Karpas-422 (cell line): ENCODE measurements at regions not wholly inside any gene's neighbourhood (a gene's known extent, or its start where the extent isn't known, plus 50 kb on each side); places are given as distances from the start of the nearest gene placed in this dataset.

Experiments used
- DNase-seq: peaks from one replicate; pipeline ENCODE4 v3.0.0-alpha.2; 2015
- H2AFZ ChIP-seq: fragments of 200-600 bp; sonication (generic); 2 replicates; pipeline ENCODE4 v1.6.1; 2014; ENCODE audit warnings: antibody characterized with exemption, low read length, mixed read lengths
- H3K27ac ChIP-seq: fragments of 200-600 bp; sonication (generic); 2 replicates; pipeline ENCODE4 v1.5.1; 2014; ENCODE audit warnings: mild to moderate bottlenecking, low read length, moderate library complexity
- H3K27me3 ChIP-seq: fragments of 200-600 bp; sonication (generic); 2 replicates; pipeline ENCODE4 v1.6.1; 2014; ENCODE audit warnings: low read length, mixed read lengths
- H3K36me3 ChIP-seq: fragments of 200-600 bp; sonication (generic); 2 replicates; pipeline ENCODE4 v1.6.1; 2014; ENCODE audit warnings: low read length, mixed read lengths; ENCODE audit not compliant: insufficient read depth
- H3K4me1 ChIP-seq: fragments of 200-600 bp; sonication (generic); 2 replicates; pipeline ENCODE4 v1.6.1; 2014; ENCODE audit warnings: mild to moderate bottlenecking, low read length, mixed read lengths
- H3K4me2 ChIP-seq: fragments of 200-600 bp; sonication (generic); 2 replicates; pipeline ENCODE4 v1.6.1; 2014; ENCODE audit warnings: low read length, low read depth, mild to moderate bottlenecking; ENCODE audit not compliant: poor library complexity, severe bottlenecking
- H3K4me3 ChIP-seq: fragments of 200-600 bp; sonication (generic); 2 replicates; pipeline ENCODE4 v1.5.1; 2014; ENCODE audit warnings: mild to moderate bottlenecking, antibody characterized with exemption, low read length, mixed read lengths
- H3K79me2 ChIP-seq: fragments of 200-600 bp; sonication (generic); 2 replicates; pipeline ENCODE4 v1.6.1; 2014; ENCODE audit warnings: mild to moderate bottlenecking, low read length, mixed read lengths
- H3K9ac ChIP-seq: fragments of 200-600 bp; sonication (generic); 2 replicates; pipeline ENCODE4 v1.6.0; 2014; ENCODE audit warnings: low read length
- H3K9me2 ChIP-seq: fragments of 200-600 bp; sonication (generic), shearing (Covaris generic); replicated peaks from 2 replicates; pipeline ENCODE4 v1.6.0; 2014; ENCODE audit warnings: mild to moderate bottlenecking, low read length, moderate library complexity; ENCODE audit not compliant: insufficient read depth
- H3K9me3 ChIP-seq: fragments of 300-700, 200-600 bp; sonication (generic); 2 replicates; pipeline ENCODE4 v1.6.1; 2014; ENCODE audit warnings: low read length, mixed read lengths
- H4K20me1 ChIP-seq: fragments of 200-600 bp; sonication (generic); 2 replicates; pipeline ENCODE4 v1.6.1; 2014; ENCODE audit warnings: mild to moderate bottlenecking, antibody characterized with exemption, low read length, low read depth; ENCODE audit not compliant: insufficient read depth

DNA sequence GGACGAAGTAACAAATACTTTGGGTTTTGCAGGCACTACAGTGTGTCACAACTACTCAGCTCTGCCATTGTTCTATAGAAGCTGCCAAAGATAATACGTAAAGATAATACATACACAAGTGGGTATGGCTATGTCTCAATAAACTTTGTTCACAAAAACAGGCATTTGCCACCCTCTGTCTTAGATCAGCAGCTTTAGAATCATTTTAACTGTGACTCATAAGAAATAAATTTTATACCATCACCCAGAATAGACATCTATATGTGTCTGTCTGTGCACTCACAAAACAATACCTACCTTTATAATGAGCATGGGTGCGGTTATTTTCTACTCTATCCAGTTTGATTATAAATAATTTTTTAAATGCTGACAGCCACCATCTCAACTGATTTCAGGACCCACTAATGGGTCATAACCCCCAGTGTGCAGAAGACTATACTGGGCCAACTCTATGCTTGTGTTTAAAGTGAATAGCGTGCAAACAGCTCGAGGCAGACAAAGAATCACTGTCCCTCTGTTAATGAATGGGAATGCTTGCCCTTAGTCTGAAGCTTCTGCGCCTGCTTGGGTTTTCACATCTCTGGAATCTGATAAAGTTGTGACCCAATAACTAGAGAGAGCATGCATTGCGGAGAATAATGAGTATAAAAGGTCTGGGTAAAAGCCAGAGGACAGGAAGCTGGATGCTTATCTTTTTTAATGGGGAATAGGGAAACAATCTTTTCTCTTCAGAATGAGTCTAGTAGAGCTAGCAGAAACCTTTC lies 216.2 kb downstream of the PLPP3 start:
- H3K4me1 ChIP-seq: no peaks in the 10 kb centered on the region
- no peaks in the 10 kb centered on the region for H3K79me2 ChIP-seq
- H3K9ac ChIP-seq: no peak overlapping the region
- no peak overlapping the region for H3K27ac ChIP-seq
- H3K4me3 ChIP-seq: no peak overlapping the region
- H4K20me1 ChIP-seq: no peaks in the 10 kb centered on the region
- no peaks in the 10 kb centered on the region for H3K27me3 ChIP-seq
- H2AFZ ChIP-seq: no peak overlapping the region
- H3K9me2 ChIP-seq: no peaks in the 10 kb centered on the region
- H3K4me2 ChIP-seq: no peak overlapping the region
- no peaks in the 10 kb centered on the region for H3K9me3 ChIP-seq
- no peak for DNase-seq
- no peaks in the 10 kb centered on the region for H3K36me3 ChIP-seq

DNA sequence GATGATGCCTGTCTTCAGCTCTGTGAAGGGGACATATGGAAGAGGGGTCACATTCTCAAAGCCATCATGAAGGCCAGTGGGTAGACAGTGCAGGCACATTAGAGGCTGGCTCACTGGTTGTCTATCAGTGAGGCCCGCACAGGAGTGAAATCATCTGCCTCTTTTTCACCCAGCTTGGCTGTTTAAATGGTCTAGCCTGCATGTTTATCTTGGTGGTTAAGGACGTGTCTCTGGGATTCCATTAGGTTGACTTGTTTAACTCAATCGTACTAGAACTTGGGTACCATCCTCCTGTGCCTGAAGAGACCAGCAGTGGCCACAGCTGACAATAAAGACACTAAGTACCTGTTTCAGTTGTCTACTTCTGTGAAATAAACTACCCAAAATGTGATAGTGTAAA lies 219.3 kb downstream of the PLPP3 start:
- Histone ChIP-seq H3K79me2 (no peaks in the 10 kb centered on the region), H3K4me3 (no peak overlapping the region), H3K9ac (no peak overlapping the region)

DNA sequence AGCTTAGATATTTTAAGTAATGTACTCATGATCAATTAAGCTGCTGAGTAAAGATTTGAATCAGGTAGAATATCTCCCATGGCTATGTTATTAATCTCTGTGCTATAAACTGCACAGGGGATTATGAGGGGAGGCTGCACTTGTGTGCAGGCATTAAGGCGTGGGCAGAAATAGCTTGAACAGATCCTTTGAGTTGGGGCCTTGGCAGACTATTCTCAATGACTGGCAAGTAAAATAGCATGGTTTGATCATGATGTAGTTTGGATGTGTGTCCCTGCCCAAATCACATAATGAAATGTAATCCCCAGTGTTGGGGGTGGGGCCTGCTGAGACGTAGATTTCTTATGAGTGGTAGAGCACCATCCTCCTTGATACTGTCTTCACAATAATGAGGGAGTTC lies 220.3 kb downstream of the PLPP3 start:
- Histone ChIP-seq H3K27me3 (no peaks in the 10 kb centered on the region), H3K27ac (no peak overlapping the region)

More for the DNA sequence above, 219.3 kb downstream of the PLPP3 start:
- no peak overlapping the region for H3K4me2 ChIP-seq
- H2AFZ ChIP-seq: no peak overlapping the region
- no peaks in the 10 kb centered on the region for H3K27me3 ChIP-seq
- H3K27ac ChIP-seq: no peak overlapping the region
- no peak for DNase-seq
- no peaks in the 10 kb centered on the region for H4K20me1 ChIP-seq
- H3K4me1 ChIP-seq: no peaks in the 10 kb centered on the region
- H3K36me3 ChIP-seq: no peaks in the 10 kb centered on the region
- no peaks in the 10 kb centered on the region for H3K9me2 ChIP-seq
- H3K9me3 ChIP-seq: no peaks in the 10 kb centered on the region

DNA sequence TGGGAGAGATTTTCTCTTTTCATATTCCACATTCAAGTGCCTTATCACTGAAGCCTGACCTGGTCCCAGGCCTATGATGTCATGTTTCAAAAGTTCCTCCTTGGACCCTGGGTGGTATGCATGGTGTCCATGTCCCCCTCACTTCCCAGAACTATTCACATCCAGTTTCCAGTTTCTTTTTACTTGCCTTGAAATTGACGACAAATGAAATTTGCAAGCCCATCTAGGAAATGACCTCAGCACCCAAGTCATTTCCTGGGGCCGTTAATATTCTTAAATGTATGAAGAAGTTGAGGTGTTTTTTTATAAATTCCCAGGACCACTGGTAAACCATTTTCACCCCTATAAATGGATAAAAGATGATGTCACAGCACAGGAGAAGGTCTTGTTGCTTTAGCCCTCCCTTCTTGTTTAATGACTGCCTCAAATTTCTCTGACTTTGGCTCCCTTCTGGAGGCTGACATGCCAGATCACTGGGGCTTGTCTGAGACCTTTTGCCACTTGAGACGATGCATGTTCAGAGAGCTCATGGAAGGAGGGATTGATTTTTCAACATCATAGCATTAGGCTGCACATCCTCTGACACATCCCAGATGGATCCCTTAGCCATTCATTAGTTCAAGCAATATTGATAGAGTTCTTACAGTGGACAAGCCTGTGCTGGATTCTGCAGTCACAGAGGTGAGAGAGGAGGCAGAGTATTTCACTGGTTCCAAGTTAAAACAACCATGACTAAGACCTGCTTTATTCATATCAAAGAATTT lies 221.3 kb downstream of the PLPP3 start:
- Histone ChIP-seq H3K27me3 (no peaks in the 10 kb centered on the region), H3K4me3 (no peak overlapping the region), H4K20me1 (no peaks in the 10 kb centered on the region), H3K4me2 (no peak overlapping the region), H3K9ac (no peak overlapping the region), H3K4me1 (no peaks in the 10 kb centered on the region), H3K9me3 (no peaks in the 10 kb centered on the region), H2AFZ (no peak overlapping the region), H3K9me2 (no peaks in the 10 kb centered on the region), H3K79me2 (no peaks in the 10 kb centered on the region), H3K36me3 (no peaks in the 10 kb centered on the region), H3K27ac (no peak overlapping the region)
- DNase-seq: no peak

More for the DNA sequence above, 220.3 kb downstream of the PLPP3 start:
- Histone ChIP-seq H3K4me2 (no peak overlapping the region), H3K9me3 (no peaks in the 10 kb centered on the region), H3K36me3 (no peaks in the 10 kb centered on the region), H3K9me2 (no peaks in the 10 kb centered on the region), H3K4me3 (no peak overlapping the region), H3K79me2 (no peaks in the 10 kb centered on the region), H4K20me1 (no peaks in the 10 kb centered on the region), H3K4me1 (no peaks in the 10 kb centered on the region), H2AFZ (no peak overlapping the region), H3K9ac (no peak overlapping the region)
- no peak for DNase-seq

DNA sequence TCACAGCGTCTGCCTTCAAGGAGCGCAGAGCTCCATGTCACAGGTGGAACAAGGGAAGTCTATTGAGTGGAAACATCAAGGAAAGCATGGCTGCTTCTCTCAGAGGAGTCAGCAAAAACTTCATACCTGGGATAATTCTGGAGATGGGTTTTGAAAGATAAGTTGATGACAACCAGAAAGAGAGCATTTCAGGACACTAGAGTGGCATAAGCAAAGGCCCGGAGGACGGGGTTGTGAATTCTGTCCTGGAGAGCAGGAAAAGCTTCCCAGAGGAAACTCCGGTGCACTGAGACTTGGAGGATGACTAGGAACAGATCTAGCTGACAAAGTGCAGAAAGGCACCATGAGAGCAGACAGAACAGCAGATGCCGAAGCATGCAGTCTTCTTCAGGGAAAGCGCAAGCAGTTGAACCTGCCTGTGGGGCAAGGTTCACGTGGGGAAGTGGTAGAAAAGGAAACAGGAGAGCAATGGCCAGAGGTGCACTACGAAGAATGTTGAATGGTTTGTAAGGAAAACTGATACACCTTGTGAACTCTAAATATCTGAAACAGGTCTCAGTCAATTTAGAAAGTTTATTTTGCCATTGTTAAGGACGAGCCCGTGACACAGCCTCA lies 222.9 kb downstream of the PLPP3 start:
- no peaks in the 10 kb centered on the region for H3K4me1 ChIP-seq
- DNase-seq: no peak

DNA sequence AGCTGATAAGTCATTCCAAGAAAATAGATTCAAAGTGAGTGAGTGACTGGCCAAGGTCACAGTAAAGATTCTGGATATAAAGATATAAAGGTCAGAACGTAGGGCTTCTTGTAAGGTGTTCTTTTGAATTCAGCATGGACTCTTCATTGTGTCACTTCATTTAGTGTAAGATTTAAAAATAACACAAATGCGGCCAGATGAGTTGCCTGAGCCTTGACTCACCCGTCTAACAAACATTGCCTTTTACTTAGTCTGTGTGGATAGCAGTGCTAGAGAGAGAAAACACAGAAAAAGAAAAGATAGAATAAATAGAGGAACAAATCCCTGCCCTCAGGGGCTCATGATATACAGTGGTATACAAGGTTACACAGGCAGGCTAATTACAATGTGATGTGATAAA lies 223.4 kb downstream of the PLPP3 start:
- Histone ChIP-seq H3K9me2 (no peaks in the 10 kb centered on the region), H3K79me2 (no peaks in the 10 kb centered on the region), H3K4me1 (no peaks in the 10 kb centered on the region), H3K36me3 (no peaks in the 10 kb centered on the region), H2AFZ (no peak overlapping the region), H3K27me3 (no peaks in the 10 kb centered on the region), H4K20me1 (no peaks in the 10 kb centered on the region), H3K9me3 (no peaks in the 10 kb centered on the region), H3K4me3 (no peak overlapping the region), H3K9ac (no peak overlapping the region), H3K4me2 (no peak overlapping the region), H3K27ac (no peak overlapping the region)
- DNase-seq: no peak

More for the DNA sequence above, 222.9 kb downstream of the PLPP3 start:
- no peak overlapping the region for H3K4me3 ChIP-seq
- H3K27ac ChIP-seq: no peak overlapping the region
- no peak overlapping the region for H3K4me2 ChIP-seq
- H3K9me3 ChIP-seq: no peaks in the 10 kb centered on the region
- no peaks in the 10 kb centered on the region for H3K27me3 ChIP-seq
- no peak overlapping the region for H3K9ac ChIP-seq
- H4K20me1 ChIP-seq: no peaks in the 10 kb centered on the region
- no peaks in the 10 kb centered on the region for H3K36me3 ChIP-seq
- no peaks in the 10 kb centered on the region for H3K79me2 ChIP-seq
- no peak overlapping the region for H2AFZ ChIP-seq
- no peaks in the 10 kb centered on the region for H3K9me2 ChIP-seq

DNA sequence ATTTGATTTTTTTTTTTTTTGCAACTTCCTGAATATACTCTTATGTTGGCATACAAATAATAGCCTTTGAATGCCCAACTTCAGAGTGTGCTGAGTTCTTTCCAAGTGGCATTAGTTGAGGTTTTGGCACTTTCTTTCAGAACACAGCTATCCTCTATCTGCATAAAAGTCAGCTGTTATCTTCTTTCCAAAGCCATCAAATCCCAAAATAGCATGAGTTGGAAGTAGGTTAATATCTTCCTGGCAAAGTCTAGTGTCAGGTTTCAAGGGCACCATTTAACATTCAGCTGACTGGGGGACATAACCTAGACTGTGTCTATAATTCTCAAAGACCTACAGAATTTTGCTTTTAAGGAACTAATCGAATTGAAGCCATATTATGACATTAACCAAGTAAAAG lies 223.9 kb downstream of the PLPP3 start:
- Histone ChIP-seq H3K9ac (no peak overlapping the region), H3K36me3 (no peaks in the 10 kb centered on the region), H2AFZ (no peak overlapping the region), H3K4me1 (no peaks in the 10 kb centered on the region), H3K27me3 (no peaks in the 10 kb centered on the region), H3K4me3 (no peak overlapping the region), H3K79me2 (no peaks in the 10 kb centered on the region), H3K9me2 (no peaks in the 10 kb centered on the region), H3K9me3 (no peaks in the 10 kb centered on the region), H4K20me1 (no peaks in the 10 kb centered on the region), H3K4me2 (no peak overlapping the region), H3K27ac (no peak overlapping the region)
- DNase-seq: no peak

DNA sequence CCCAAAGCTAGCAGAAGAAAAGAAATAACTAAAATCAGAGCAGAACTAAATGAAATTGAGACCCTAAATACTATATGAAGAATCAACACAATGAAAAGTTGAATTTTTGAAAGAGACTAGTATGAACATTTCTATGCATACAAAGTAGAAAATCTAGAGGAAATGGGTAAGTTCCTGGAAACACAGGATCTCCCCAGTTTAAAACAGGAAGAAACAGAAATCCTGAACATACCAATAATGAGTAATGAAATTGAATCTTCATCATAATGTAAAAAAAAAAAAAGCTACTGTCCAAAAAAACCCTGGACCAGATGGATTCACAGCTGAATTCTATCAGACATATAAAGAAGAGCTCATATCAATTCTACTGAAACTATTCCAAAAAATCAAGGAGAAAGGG lies 233.5 kb downstream of the PLPP3 start:
- Histone ChIP-seq H3K4me1 (no peaks in the 10 kb centered on the region), H3K9ac (no peak overlapping the region), H3K4me3 (no peak overlapping the region), H3K9me2 (no peaks in the 10 kb centered on the region), H3K27me3 (no peaks in the 10 kb centered on the region), H3K36me3 (no peaks in the 10 kb centered on the region), H3K79me2 (no peaks in the 10 kb centered on the region), H3K4me2 (no peak overlapping the region), H3K9me3 (no peaks in the 10 kb centered on the region), H2AFZ (no peak overlapping the region), H3K27ac (no peak overlapping the region), H4K20me1 (no peaks in the 10 kb centered on the region)
- no peak for DNase-seq
